ENCODE measurements at regions not wholly inside any gene's neighbourhood (a gene's known extent, or its start where the extent isn't known, plus 50 kb on each side); places are given as distances from the start of the nearest gene placed in this dataset.

GRCh38 chr3:176037636-176038035 is 1159.6 kb downstream of the TBL1XR1 start:
- TF ChIP-seq POLR2A (IDR thresholded peaks at IDR 0.05; ENCODE audit: low read length) (no peak), GATA1 (IDR thresholded peaks at IDR 0.05; ENCODE audit: low read depth, low read length) (no peak)

All from erythroblast (primary cell).